HG03469 (cell line): ENCODE measurements at regions not wholly inside any gene's neighbourhood (a gene's known extent, or its start where the extent isn't known, plus 50 kb on each side); places are given as distances from the start of the nearest gene placed in this dataset.

Experiments
- ATAC-seq: cut with Tn5 transposase; IDR thresholded peaks from one replicate; pipeline ENCODE4 v1.9.1; 2021; ENCODE audit warnings: mild to moderate bottlenecking, moderate library complexity, moderate number of reproducible peaks; ENCODE audit not compliant: unreplicated experiment

- no peak for ATAC-seq
These were observed 231.8 kb downstream of the PIK3R1 start for GRCh38 chr5:68447136-68447929.

- ATAC-seq: no peak
These were observed 233.8 kb downstream of the PIK3R1 start for GRCh38 chr5:68449380-68449779.

GRCh38 chr5:68450245-68450852, 234.8 kb downstream of the PIK3R1 start:
- ATAC-seq: no peak

DNA sequence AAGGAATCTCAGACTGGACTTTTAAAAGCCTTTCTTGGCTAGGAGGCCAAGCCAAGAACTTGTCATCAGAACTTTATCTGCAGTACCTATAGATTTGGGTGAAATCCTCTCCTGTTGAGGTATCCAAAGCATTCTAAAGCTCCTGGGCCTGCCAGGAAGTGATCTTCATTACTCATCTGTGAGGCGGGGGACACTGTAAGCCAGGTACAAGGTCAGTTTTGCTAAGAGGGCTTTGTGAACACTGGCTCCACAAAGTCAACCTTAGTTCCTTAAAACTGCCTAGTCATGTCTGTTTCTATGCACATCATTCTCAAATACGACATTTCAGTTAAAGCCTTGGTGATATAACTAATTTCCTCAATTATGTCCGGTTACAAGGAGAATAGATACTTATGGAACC, 236.7 kb downstream of the PIK3R1 start:
- no peak for ATAC-seq

GRCh38 chr5:68454172-68454571, 238.6 kb downstream of the PIK3R1 start:
- no peak for ATAC-seq

GRCh38 chr5:68454766-68455165, 239.2 kb downstream of the PIK3R1 start:
- ATAC-seq: no peak

- no peak for ATAC-seq
These were observed 239.7 kb downstream of the PIK3R1 start for GRCh38 chr5:68455216-68455615.

- no peak for ATAC-seq
These were observed 241.2 kb downstream of the PIK3R1 start for GRCh38 chr5:68456756-68457217.

- ATAC-seq: no peak
These were observed 241.7 kb downstream of the PIK3R1 start for GRCh38 chr5:68457285-68457684.

GRCh38 chr5:68458416-68459021, 243.0 kb downstream of the PIK3R1 start:
- ATAC-seq: no peak

DNA sequence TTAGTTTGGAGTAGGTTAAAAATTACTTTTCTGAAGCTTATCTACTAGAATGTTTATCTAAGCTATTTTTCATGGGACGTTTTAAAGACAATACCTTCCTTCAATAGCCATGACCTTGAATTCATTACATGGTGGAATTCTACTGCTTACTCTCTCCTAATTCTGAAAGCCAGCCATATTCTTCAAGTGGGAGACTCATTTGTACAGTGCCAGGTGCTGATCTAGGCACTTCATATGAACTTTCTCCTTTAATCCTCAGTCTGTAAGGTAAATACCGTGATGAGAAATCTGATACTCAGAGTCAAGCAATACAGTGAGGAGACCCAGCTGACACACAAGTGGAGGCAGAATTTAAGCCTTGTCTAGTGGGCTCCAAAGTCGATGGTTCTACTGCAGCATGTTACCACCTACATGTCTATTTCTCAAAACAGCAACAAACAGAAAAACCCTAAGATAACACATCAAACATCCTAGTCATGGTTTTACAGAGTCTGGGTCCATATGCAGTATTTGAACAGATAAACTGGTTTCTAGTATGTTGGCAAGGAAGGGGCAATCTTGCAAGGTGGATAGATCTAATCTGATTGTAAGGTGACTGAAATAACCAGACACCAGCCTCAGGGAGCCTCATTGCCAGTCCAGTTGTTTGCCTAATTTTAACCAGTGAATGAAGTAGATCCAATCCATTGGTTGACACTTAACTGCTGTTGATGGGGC, 243.7 kb downstream of the PIK3R1 start:
- ATAC-seq: no peak

- ATAC-seq: no peak
These were observed 244.2 kb downstream of the PIK3R1 start for GRCh38 chr5:68459810-68460139.

DNA sequence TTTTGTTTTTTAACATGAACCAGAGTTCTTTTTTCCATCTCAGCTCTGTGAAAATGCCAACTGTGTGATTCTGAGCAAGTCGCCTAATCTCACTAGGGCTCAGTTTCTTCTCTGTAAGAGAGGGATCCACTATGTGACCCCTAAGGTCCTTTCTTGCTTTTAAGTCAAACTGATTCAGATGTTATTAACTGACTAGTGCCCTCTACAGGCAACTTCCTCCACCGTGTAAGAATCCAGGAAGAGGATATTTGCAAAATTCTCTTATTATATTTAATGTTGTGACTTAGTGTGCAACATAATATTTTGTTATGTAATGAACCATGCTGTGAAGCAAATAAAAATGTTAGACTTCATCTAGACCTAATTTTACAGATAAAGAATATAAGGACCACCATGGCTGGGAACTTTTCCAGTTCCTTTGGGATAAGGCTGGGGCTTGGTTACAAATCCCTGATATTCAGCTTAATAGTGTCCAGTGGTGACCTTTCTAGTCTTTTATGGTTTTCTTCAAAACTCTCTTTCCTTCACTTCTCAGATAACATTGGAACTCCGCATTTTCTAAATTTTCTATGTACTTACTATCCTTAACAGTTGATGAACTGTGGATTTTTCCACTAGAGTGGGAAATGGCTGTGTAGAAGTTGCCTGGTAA, 244.7 kb downstream of the PIK3R1 start:
- ATAC-seq: no peak

GRCh38 chr5:68463606-68464005, 248.1 kb downstream of the PIK3R1 start:
- no peak for ATAC-seq

DNA sequence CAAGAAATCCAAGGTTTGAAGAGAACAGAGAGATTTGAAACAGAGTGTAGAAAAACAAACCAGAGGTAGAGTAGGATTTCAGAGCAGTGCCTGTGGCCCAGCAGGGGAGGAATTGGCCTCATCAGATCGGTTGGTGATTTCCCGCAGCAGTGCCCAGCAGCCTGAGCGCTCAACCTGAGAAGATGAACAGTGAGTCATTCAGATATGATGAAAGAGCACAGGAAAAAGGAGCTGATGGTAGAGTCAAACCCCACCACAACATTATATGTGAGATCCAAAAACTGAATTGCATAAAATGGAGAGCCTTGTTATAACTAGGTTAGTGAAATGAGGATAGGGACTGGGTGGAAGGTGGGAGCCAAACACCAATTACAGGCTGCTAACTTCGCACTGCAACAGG, 248.9 kb downstream of the PIK3R1 start:
- ATAC-seq: no peak

- ATAC-seq: no peak
These were observed 249.6 kb downstream of the PIK3R1 start for GRCh38 chr5:68465133-68465532.

DNA sequence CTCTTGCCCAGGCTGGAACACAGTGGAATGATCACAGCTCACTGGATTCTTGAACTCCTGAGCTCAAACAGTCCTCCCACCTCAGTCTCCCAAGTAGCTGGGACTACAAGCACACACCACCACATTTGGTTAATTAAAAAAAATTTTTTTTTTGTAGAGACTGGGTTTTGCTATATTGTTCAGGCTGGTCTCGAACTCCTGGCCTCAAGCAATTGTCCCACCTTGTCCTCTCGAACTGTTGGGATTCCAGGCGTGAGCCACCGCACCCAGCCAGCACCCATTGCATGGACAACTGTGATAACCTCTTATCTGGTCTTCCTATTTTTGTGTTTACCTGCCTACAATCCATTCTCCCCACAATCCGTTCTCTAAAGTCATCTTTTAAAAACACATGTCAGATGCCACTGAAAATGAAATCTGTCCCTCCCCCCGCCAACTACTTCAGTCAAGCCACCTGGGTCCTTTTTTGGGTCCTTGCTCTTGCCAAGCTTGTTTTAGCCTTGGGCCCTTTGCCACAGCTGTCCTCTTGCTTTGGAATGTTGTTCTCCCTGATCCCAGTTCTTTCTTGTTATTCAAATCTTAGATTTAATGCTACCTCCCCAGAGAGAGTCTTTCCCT, 250.5 kb downstream of the PIK3R1 start:
- ATAC-seq: no peak

- no peak for ATAC-seq
These were observed 251.7 kb downstream of the PIK3R1 start for GRCh38 chr5:68467208-68467607.

- no peak for ATAC-seq
These were observed 252.2 kb downstream of the PIK3R1 start for GRCh38 chr5:68467794-68468193.

- ATAC-seq: no peak
These were observed 252.8 kb downstream of the PIK3R1 start for GRCh38 chr5:68468322-68468721.
